ENCODE measurements at regions not wholly inside any gene's neighbourhood (a gene's known extent, or its start where the extent isn't known, plus 50 kb on each side); places are given as distances from the start of the nearest gene placed in this dataset.

GRCh38 chr16:87100306-87101058 is 216.7 kb downstream of the C16orf95 start:
- no peak for TF ChIP-seq CTCF (IDR thresholded peaks at IDR 0.05)
- no peak for TF ChIP-seq POLR2A (IDR thresholded peaks at IDR 0.05)
